ENCODE measurements at regions not wholly inside any gene's neighbourhood (a gene's known extent, or its start where the extent isn't known, plus 50 kb on each side); places are given as distances from the start of the nearest gene placed in this dataset.

- TF ChIP-seq CTCF (IDR thresholded peaks at IDR 0.05) (no peak), POLR2A (IDR thresholded peaks at IDR 0.05) (no peak), EP300 (IDR thresholded peaks at IDR 0.05) (no peak)
Measured at GRCh38 chr2:167406558-167406957, 518.3 kb downstream of the XIRP2 start.
